ENCODE measurements at regions not wholly inside any gene's neighbourhood (a gene's known extent, or its start where the extent isn't known, plus 50 kb on each side); places are given as distances from the start of the nearest gene placed in this dataset.

GRCh38 chr21:43343992-43344886, 82.7 kb downstream of the SIK1 start:
- TF ChIP-seq, protein P1, sequence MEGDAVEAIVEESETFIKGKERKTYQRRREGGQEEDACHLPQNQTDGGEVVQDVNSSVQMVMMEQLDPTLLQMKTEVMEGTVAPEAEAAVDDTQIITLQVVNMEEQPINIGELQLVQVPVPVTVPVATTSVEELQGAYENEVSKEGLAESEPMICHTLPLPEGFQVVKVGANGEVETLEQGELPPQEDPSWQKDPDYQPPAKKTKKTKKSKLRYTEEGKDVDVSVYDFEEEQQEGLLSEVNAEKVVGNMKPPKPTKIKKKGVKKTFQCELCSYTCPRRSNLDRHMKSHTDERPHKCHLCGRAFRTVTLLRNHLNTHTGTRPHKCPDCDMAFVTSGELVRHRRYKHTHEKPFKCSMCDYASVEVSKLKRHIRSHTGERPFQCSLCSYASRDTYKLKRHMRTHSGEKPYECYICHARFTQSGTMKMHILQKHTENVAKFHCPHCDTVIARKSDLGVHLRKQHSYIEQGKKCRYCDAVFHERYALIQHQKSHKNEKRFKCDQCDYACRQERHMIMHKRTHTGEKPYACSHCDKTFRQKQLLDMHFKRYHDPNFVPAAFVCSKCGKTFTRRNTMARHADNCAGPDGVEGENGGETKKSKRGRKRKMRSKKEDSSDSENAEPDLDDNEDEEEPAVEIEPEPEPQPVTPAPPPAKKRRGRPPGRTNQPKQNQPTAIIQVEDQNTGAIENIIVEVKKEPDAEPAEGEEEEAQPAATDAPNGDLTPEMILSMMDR (IDR thresholded peaks at IDR 0.05; ENCODE audit: low read depth, low read length) = no peak
- no peak for TF ChIP-seq EZH2phosphoT487 (IDR thresholded peaks at IDR 0.05; ENCODE audit: low read depth)
